Lower leg skin (tissue), 4 donors: ENCODE measurements at regions not wholly inside any gene's neighbourhood (a gene's known extent, or its start where the extent isn't known, plus 50 kb on each side); places are given as distances from the start of the nearest gene placed in this dataset.

Source experiments
- DNase-seq, 2 donors: peaks; one replicate each; pipeline ENCODE4 v3.0.0-alpha.2; 2019; ENCODE audit warnings: low spot score in 2 of 2
- H3K4me3 ChIP-seq: fragments of 200-600 bp; sonication (generic); 2 replicates; pipeline ENCODE4 v1.5.1; 2017; ENCODE audit warnings: mild to moderate bottlenecking, low read depth; ENCODE audit not compliant: poor library complexity, severe bottlenecking
- CTCF ChIP-seq, 3 donors: fragments of 450-650 bp; IDR thresholded peaks; one replicate each; pipeline ENCODE4 v1.5.1; 2016; ENCODE audit warnings: antibody characterized with exemption in 3 of 3, mild to moderate bottlenecking in 3 of 3, moderate library complexity in 2 of 3
- POLR2A ChIP-seq, 2 donors: fragments of 450-650 bp; IDR thresholded peaks; one replicate each; pipeline ENCODE4 v1.6.1; 2016 to 2017; ENCODE audit warnings: antibody characterized with exemption in 2 of 2, mild to moderate bottlenecking in 1 of 2, moderate library complexity in 1 of 2
- WGBS, 2 donors: methylation state at CpG; one replicate each; pipeline ENCODE4 v1.1.5; 2018; 5-methylcytosine and 5-hydroxymethylcytosine counted together
- intact Hi-C: fragments of 100-400 bp; cut with DNase I; formaldehyde crosslinking; loops from one replicate; pipeline ENCODE4 v1.15.0; 2023; ENCODE audit warnings: low total_unique reads

GRCh38 chr9:75448955-75449354 is 360.6 kb downstream of the OSTF1 start:
- TF ChIP-seq CTCF (IDR thresholded peaks at IDR 0.05) (no peak), POLR2A (IDR thresholded peaks at IDR 0.05) (no peak)
- intact Hi-C loops: no loop called here
- no peak overlapping the region for H3K4me3 ChIP-seq
- DNase-seq: no peak
- 88 to 93% methylated on average over 2 of the region's 2 CpGs for WGBS, 2 donors

GRCh38 chr9:75451045-75451444 is 362.7 kb downstream of the OSTF1 start:
- 14 to 17% methylated on average over 4 of the region's 4 CpGs for WGBS, 2 donors
- intact Hi-C loops: no loop called here
- no peak for TF ChIP-seq POLR2A (IDR thresholded peaks at IDR 0.05)
- TF ChIP-seq CTCF (IDR thresholded peaks at IDR 0.05): no peak
- no peak for DNase-seq
- H3K4me3 ChIP-seq: no peak overlapping the region

DNA sequence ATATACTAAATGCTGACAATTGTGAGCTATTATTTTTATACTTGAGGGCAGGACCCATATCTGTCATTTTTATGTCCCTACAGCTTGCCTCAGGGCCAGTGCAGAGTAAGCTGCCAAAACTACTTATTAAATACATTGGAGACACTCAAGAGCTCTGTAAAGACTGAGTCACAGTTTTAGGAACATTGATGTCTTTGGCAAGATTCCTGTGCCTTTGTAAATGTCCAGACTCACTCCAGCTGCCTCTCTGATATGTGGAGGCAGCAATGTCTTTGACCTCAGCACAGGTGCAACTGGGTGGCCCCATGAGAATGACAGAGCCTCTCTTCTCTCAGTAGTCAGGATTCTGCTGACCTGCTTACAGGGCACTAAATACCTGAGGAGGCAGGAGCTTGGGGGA is 363.2 kb downstream of the OSTF1 start:
- no peak overlapping the region for H3K4me3 ChIP-seq
- intact Hi-C loops: no loop called here
- no peak for DNase-seq
- TF ChIP-seq POLR2A (IDR thresholded peaks at IDR 0.05): no peak
- TF ChIP-seq CTCF (IDR thresholded peaks at IDR 0.05): no peak

DNA sequence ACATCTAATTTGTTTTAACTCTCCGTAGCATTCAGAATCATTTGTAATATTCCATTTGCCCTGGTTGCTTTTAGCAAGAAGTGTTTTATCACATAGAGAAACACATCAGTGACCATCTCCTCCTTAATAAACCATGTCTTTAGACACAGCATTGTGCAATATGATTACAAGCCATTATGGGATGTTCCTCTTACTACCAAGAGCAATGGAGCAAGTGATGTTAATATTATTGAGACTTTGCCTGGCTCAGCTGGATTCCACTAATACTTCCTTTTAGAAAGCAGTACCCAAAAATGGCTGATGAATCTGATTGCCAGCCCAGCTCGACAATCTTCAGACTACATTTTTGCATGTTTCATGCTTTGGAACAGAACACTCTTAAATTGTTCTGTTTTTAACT is 364.2 kb downstream of the OSTF1 start:
- H3K4me3 ChIP-seq: no peak overlapping the region
- DNase-seq: no peak
- intact Hi-C loops: no loop called here
- no peak for TF ChIP-seq POLR2A (IDR thresholded peaks at IDR 0.05)
- no peak for TF ChIP-seq CTCF (IDR thresholded peaks at IDR 0.05)
- WGBS, 2 donors: 58 to 60% methylated on average over 2 of the region's 2 CpGs

- TF ChIP-seq CTCF (IDR thresholded peaks at IDR 0.05): no peak
- TF ChIP-seq POLR2A (IDR thresholded peaks at IDR 0.05): no peak
- no peak for DNase-seq
- intact Hi-C loops: no loop called here
- H3K4me3 ChIP-seq: no peak overlapping the region
- 88 to 89% methylated on average over 2 of the region's 2 CpGs for WGBS, 2 donors
These were observed 365.7 kb downstream of the OSTF1 start for GRCh38 chr9:75454043-75454442.

DNA sequence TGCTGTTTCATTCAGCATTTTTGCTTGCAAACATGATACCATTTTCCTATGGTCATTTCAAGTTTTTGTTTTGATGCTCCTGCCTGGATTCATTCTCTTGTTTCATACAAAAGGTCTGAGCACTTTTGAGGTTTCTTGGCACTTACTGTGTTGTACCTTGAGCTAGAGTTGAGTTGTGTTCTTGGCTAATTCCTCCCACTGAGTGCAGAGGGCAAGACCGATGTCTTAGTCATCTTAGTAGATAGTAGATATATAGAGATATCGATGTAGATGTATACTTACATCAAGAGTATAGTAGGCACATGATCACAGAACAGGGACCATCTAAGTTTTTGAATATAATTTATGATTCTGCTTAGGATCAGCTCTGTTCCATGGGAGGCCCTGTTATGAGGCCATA is 366.6 kb downstream of the OSTF1 start:
- 94 to 98% methylated on average over 2 of the region's 2 CpGs for WGBS, 2 donors
- no peak overlapping the region for H3K4me3 ChIP-seq
- TF ChIP-seq POLR2A (IDR thresholded peaks at IDR 0.05) (no peak), CTCF (IDR thresholded peaks at IDR 0.05) (no peak)
- no peak for DNase-seq
- intact Hi-C loops: no loop called here
